ENCODE measurements at regions not wholly inside any gene's neighbourhood (a gene's known extent, or its start where the extent isn't known, plus 50 kb on each side); places are given as distances from the start of the nearest gene placed in this dataset.

GRCh38 chr12:109648521-109648920, 65.1 kb upstream of the FAM222A start:
- WGBS, 5 donors: 63 to 70% (median 67%) methylated on average over 9 of the region's 9 CpGs
- Histone ChIP-seq H3K36me3 (no peaks in the 10 kb centered on the region), H3K4me1 (no peaks in the 10 kb centered on the region), H3K27me3 (replicated peaks in 1 of 7) (peaks cover 0 to 63% (median 13%) of the 10 kb centered on the region in 7 donors), H3K4me3 (no peak overlapping the region), H3K27ac (no peak overlapping the region), H3K9me3 (no peaks in the 10 kb centered on the region)
- no peak for TF ChIP-seq POLR2AphosphoS5 (IDR thresholded peaks at IDR 0.05)
- no peak for TF ChIP-seq CTCF (IDR thresholded peaks at IDR 0.05 in 8 of 11, conservative IDR thresholded peaks at IDR 0.05 in 3 of 11)
- no peak for TF ChIP-seq POLR2A (IDR thresholded peaks at IDR 0.05)
- intact Hi-C loops (cut with DNase I; ENCODE audit: low total_unique reads): no loop called here
- DNase-seq: peak; percentile 53

GRCh38 chr12:109650808-109651207, 62.8 kb upstream of the FAM222A start:
- 73 to 96% (median 80%) methylated on average over 3 to 4 of the region's 4 CpGs for WGBS, 5 donors
- peak; percentile 48 for DNase-seq
- no peak overlapping the region for H3K27ac ChIP-seq
- TF ChIP-seq POLR2A (IDR thresholded peaks at IDR 0.05) (no peak), CTCF (IDR thresholded peaks at IDR 0.05 in 8 of 11, conservative IDR thresholded peaks at IDR 0.05 in 3 of 11) (no peak), POLR2AphosphoS5 (IDR thresholded peaks at IDR 0.05) (no peak)
- H3K4me1 ChIP-seq: no peaks in the 10 kb centered on the region
- H3K9me3 ChIP-seq: no peaks in the 10 kb centered on the region
- intact Hi-C loops (cut with DNase I; ENCODE audit: low total_unique reads): no loop called here
- H3K4me3 ChIP-seq: no peak overlapping the region
- no peaks in the 10 kb centered on the region for H3K36me3 ChIP-seq
- peaks cover 0 to 51% (median 7%) of the 10 kb centered on the region in 7 donors for H3K27me3 ChIP-seq (replicated peaks in 1 of 7)

GRCh38 chr12:109651596-109651995, 62.0 kb upstream of the FAM222A start:
- intact Hi-C loops (cut with DNase I; ENCODE audit: low total_unique reads): no loop called here
- peaks cover 0 to 50% (median 0%) of the 10 kb centered on the region in 7 donors for H3K27me3 ChIP-seq (replicated peaks in 1 of 7)
- no peak for DNase-seq
- H3K4me3 ChIP-seq: no peak overlapping the region
- no peaks in the 10 kb centered on the region for H3K36me3 ChIP-seq
- 80 to 96% (median 92%) methylated on average over 1 of the region's 1 CpG for WGBS, 5 donors
- TF ChIP-seq CTCF (IDR thresholded peaks at IDR 0.05 in 8 of 11, conservative IDR thresholded peaks at IDR 0.05 in 3 of 11): no peak
- TF ChIP-seq POLR2A (IDR thresholded peaks at IDR 0.05): no peak
- TF ChIP-seq POLR2AphosphoS5 (IDR thresholded peaks at IDR 0.05): no peak
- no peak overlapping the region for H3K27ac ChIP-seq
- no peaks in the 10 kb centered on the region for H3K4me1 ChIP-seq
- H3K9me3 ChIP-seq: no peaks in the 10 kb centered on the region

- H3K4me3 ChIP-seq: no peak overlapping the region
- no peaks in the 10 kb centered on the region for H3K9me3 ChIP-seq
- no peaks in the 10 kb centered on the region for H3K4me1 ChIP-seq
- peaks cover 0 to 50% (median 0%) of the 10 kb centered on the region in 7 donors for H3K27me3 ChIP-seq (replicated peaks in 1 of 7)
- peak; percentile 9 for DNase-seq
- no peak overlapping the region for H3K27ac ChIP-seq
- H3K36me3 ChIP-seq: no peaks in the 10 kb centered on the region
- intact Hi-C loops (cut with DNase I; ENCODE audit: low total_unique reads): no loop called here
- TF ChIP-seq CTCF (IDR thresholded peaks at IDR 0.05 in 8 of 11, conservative IDR thresholded peaks at IDR 0.05 in 3 of 11) (no peak), POLR2AphosphoS5 (IDR thresholded peaks at IDR 0.05) (no peak), POLR2A (IDR thresholded peaks at IDR 0.05) (no peak)
- WGBS, 5 donors: 76 to 83% (median 78%) methylated on average over 10 of the region's 10 CpGs
Observed at GRCh38 chr12:109652233-109652976, 61.2 kb upstream of the FAM222A start.

Data from spleen (tissue), 11 donors.